ENCODE measurements at regions not wholly inside any gene's neighbourhood (a gene's known extent, or its start where the extent isn't known, plus 50 kb on each side); places are given as distances from the start of the nearest gene placed in this dataset.
"Not testable (repeated sequence)": the region's sequence is repeated elsewhere in the genome, so short reads cannot be mapped to it uniquely, and the experiment has no call there.

DNA sequence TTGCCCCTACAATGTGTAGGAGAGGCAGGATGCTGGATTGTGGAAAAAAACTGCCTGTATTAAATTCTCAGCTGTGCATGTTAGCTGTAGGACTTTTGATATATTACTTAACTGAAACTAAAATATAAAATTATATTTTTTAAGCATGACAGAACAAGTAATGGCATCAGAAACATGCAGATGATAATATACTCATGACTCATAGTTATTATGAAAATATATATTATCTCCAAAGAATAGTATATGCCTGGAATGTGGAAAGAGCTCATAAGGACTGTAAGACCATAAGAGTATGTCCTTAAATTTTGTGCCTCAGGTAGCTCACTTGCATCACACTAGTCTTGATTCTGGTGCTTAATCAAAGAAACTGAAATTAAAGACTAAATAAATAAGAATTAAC is 1100.6 kb downstream of the TECRL start:
- no peak for DNase-seq (ENCODE audit: low read depth in 2 of 2, low spot score in 1 of 2)

DNA sequence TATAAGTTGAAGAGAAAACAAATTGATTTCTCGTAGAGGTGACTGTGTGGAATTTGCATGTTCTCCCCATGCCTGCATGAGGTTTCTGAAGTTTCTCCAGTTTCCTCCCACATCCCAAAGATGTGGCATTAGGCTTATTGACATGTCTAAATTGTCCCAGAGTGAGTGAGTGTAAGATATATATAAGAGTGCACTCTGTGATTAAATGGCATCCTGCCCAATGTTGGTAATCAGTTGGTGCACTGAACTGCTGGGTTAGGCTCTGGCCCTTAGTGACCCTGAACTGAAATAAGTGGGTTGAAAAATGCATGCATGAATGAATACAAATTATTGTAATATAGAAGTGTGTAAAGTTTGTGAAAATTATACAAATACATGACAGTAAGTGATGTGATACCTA is 1106.5 kb downstream of the TECRL start:
- no peak for DNase-seq (ENCODE audit: low read depth in 2 of 2, low spot score in 1 of 2)

- DNase-seq (ENCODE audit: low read depth in 2 of 2, low spot score in 1 of 2), result no peak
Observed at GRCh38 chr4:63302078-63302477, 1107.2 kb downstream of the TECRL start.

- DNase-seq (ENCODE audit: low read depth in 2 of 2, low spot score in 1 of 2), result no peak
Observed at GRCh38 chr4:63296773-63297172, 1112.5 kb downstream of the TECRL start.

GRCh38 chr4:63275491-63275890 is 1133.8 kb downstream of the TECRL start:
- DNase-seq (ENCODE audit: low read depth in 2 of 2, low spot score in 1 of 2), result no peak

GRCh38 chr4:63269156-63269555 is 1140.1 kb downstream of the TECRL start:
- no peak for DNase-seq (ENCODE audit: low read depth in 2 of 2, low spot score in 1 of 2)

DNA sequence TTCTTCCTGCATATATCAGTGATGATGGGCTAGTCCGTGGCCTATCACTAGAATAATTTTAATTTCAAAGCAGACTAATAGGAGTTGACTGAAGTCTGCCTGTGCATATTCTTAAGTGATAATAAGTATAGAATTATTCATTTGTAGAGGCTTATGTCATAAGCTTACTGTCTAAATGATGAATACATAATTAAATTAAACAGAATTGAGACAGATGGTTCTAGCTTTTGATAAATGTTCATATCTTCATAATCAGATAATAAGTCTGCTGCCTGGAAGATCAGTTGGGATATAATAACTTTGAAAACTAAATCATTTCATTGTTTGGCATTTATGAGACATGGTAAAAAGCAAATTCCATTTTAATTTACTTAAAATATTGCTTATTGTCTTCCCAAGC is 1175.6 kb downstream of the TECRL start:
- DNase-seq (ENCODE audit: low read depth in 2 of 2, low spot score in 1 of 2), result no peak

GRCh38 chr4:63232058-63232457 is 1177.2 kb downstream of the TECRL start:
- DNase-seq (ENCODE audit: low read depth in 2 of 2, low spot score in 1 of 2), result no peak

GRCh38 chr4:63226229-63226628 is 1183.0 kb downstream of the TECRL start:
- no peak for DNase-seq (ENCODE audit: low read depth in 2 of 2, low spot score in 1 of 2)

GRCh38 chr4:63222466-63222865 is 1186.8 kb downstream of the TECRL start:
- DNase-seq (ENCODE audit: low read depth in 2 of 2, low spot score in 1 of 2), result no peak

DNA sequence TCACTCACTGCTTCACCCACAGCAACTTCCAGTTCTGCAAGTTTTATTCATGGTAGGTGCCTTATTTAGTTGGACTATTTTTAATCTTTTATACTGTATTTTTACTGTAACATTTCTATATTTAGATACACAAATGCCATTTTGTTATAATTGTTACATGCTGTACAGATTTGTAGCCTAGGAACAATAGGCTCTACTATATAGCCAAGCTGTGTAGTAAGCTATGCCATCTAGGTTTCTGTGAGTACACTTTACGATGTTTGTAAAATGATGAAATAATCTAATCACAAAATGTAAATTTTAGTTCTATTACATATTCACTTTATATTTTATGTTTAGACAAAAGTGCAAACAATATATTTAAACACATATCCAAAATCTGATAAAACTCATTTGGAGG is 1187.8 kb downstream of the TECRL start:
- DNase-seq (ENCODE audit: low read depth in 2 of 2, low spot score in 1 of 2), result no peak

GRCh38 chr4:63218856-63219255 is 1190.4 kb downstream of the TECRL start:
- no peak for DNase-seq (ENCODE audit: low read depth in 2 of 2, low spot score in 1 of 2)

DNA sequence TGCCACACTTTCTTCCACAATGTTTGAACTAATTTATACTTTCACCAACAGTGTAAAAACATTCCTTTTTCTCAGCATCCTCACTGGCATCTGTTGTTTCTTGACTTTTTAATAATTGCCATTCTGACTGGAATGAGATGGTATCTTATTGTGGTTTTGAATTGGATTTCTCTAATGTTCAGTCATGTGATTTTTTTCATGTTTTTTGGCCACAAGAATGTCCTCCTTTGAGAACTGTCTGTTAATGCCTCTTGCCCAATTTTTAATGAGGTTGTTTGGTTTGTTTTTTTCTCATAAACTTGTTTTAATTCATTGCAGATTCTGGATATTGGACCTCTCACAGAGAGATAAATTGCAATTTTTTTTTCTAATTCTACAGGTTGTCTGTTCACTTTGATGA is 1195.2 kb downstream of the TECRL start:
- no peak for DNase-seq (ENCODE audit: low read depth in 2 of 2, low spot score in 1 of 2)

GRCh38 chr4:63211776-63212479 is 1197.3 kb downstream of the TECRL start:
- DNase-seq (ENCODE audit: low read depth in 2 of 2, low spot score in 1 of 2), result no peak

DNA sequence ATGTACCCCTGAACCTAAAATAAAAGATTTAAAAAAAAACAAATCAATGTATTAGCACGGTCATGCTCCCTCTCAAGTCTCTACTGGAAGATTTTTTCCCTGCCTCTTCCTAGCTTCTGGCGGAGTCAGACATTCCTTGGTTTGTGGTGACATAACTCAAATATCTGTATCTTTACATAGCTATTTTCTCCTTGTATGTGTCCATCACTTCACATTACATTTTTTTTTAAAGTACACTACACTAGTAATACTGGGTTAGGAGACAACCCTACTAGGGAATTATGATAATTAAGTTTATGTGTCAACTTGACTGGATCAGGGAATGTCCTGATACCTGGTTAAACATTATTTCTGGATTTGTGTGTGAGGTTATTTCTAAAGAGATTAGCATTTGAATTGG is 1197.9 kb downstream of the TECRL start:
- no peak for DNase-seq (ENCODE audit: low read depth in 2 of 2, low spot score in 1 of 2)

GRCh38 chr4:63193029-63193428 is 1216.2 kb downstream of the TECRL start:
- not testable (repeated sequence) for DNase-seq (ENCODE audit: low read depth in 2 of 2, low spot score in 1 of 2)

DNA sequence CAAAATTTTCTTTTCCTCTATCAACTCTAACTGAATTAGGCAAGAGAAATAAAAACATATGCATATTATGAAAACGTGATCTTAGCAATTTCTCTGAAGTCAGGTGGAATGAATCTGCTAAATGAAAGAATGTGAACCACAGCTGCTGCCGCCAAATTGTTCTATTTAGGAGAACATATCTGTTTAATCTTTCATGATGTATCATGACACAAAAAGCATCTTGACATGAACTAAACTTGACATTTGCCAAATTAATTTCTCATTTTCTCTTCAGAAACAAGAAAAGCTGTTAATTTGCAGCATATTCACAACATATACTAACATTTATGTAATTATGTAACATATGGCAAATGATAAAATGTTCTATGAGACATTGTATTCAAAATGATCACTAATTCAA is 1237.9 kb downstream of the TECRL start:
- no peak for DNase-seq (ENCODE audit: low read depth in 2 of 2, low spot score in 1 of 2)

DNA sequence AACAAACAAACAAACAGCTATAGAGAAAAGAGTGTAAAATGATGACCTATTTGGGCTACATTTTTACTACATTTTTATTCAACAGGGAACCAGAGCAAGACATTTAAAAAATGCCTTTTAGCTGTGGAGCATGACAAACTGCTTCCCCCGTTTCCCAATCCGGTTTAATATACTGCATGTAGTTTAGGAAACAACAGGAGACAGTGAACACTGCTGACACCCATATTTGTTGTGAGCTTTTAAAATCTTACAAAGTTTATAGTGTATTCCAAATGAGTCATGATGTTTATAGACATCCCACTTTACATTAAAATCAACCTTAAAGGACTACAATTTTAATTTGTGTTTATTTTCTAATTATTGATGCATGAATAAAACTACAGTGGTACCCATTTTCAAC is 1238.3 kb downstream of the TECRL start:
- DNase-seq (ENCODE audit: low read depth in 2 of 2, low spot score in 1 of 2), result no peak

DNA sequence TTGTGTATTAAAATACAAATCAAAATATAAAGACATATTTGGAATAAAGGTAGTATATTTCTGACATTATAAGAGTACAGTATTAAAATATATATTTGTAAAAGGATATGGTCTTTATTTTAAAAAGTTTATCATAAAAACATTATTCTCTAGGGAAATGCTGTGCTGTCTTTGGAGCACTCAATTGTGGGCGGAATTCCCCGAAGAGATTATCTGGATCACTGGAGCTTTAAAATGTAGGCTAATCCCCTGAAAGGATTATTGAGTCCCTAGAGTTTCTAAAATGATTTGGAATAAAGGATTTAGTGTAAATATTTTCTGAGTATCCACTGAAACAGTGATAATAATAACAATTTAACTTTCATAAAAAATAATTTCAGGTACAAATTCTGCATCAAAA is 1239.4 kb downstream of the TECRL start:
- DNase-seq (ENCODE audit: low read depth in 2 of 2, low spot score in 1 of 2), result no peak

- DNase-seq (ENCODE audit: low read depth in 2 of 2, low spot score in 1 of 2), result no peak
Observed at GRCh38 chr4:63155561-63155960, 1253.7 kb downstream of the TECRL start.

GRCh38 chr4:63123441-63123840 is 1285.8 kb downstream of the TECRL start:
- no peak for DNase-seq (ENCODE audit: low read depth in 2 of 2, low spot score in 1 of 2)

DNA sequence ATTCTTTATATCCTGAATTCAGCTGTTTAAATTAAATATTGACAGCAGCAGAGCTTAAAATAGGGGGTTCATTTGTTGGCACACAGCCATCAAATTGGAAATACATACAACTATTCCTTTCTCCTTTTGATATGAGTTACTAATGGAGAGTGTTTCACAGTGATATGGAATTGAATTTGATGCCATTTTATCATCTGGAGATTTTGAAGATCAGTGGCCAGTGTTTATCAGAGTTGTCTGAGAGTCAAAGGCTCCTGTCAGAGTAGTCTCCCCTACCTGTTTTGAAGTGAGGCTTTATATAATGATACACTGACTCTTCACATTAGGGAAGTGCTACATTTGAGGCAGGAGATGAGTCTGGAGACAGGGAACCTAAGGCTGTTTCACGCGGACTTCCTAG is 1286.3 kb downstream of the TECRL start:
- no peak for DNase-seq (ENCODE audit: low read depth in 2 of 2, low spot score in 1 of 2)

GRCh38 chr4:63106600-63106999 is 1302.7 kb downstream of the TECRL start:
- DNase-seq (ENCODE audit: low read depth in 2 of 2, low spot score in 1 of 2), result no peak

GRCh38 chr4:63105839-63106238 is 1303.4 kb downstream of the TECRL start:
- DNase-seq (ENCODE audit: low read depth in 2 of 2, low spot score in 1 of 2), result no peak

All from stimulated activated CD8-positive, alpha-beta memory T cell treated with anti-CD3 and anti-CD28 coated beads, Interleukin-4, amount 100 ng/mL, for 1 hour (primary cell).